IPS DF 6.9 (cell line): ENCODE measurements at regions not wholly inside any gene's neighbourhood (a gene's known extent, or its start where the extent isn't known, plus 50 kb on each side); places are given as distances from the start of the nearest gene placed in this dataset.

Source experiments
- DNase-seq: peaks from one replicate; pipeline ENCODE4 v3.0.0-alpha.2; 2013; ENCODE audit warnings: low read depth, low spot score
- H3K27ac ChIP-seq: one replicate; pipeline ENCODE4 v1.5.1; 2013; ENCODE audit warnings: low read length, control low read depth
- H3K27me3 ChIP-seq: 2 replicates; pipeline ENCODE4 v1.6.1; 2013; ENCODE audit warnings: mild to moderate bottlenecking, low read length; ENCODE audit not compliant: control insufficient read depth, insufficient read depth
- H3K36me3 ChIP-seq: 2 replicates; pipeline ENCODE4 v1.6.1; 2013; ENCODE audit warnings: low read length; ENCODE audit not compliant: control insufficient read depth, insufficient read depth
- H3K4me1 ChIP-seq: 2 replicates; pipeline ENCODE4 v1.6.1; 2013; ENCODE audit warnings: low read length; ENCODE audit not compliant: control insufficient read depth, insufficient read depth
- H3K4me3 ChIP-seq: 2 replicates; pipeline ENCODE4 v1.5.1; 2013; ENCODE audit warnings: mild to moderate bottlenecking, low read length
- H3K9me3 ChIP-seq: 2 replicates; pipeline ENCODE4 v1.6.1; 2013; ENCODE audit warnings: low read length, inconsistent platforms; ENCODE audit not compliant: control insufficient read depth, insufficient read depth
- WGBS: extraction: QIAGEN DNeasy Blood & Tissue Kit; methylation state at CpG from one replicate; pipeline ENCODE4 v1.1.7; 2013; ENCODE audit warnings: mixed read lengths, missing lambda C conversion rate; ENCODE audit not compliant: insufficient read length, insufficient coverage; 5-methylcytosine and 5-hydroxymethylcytosine counted together

DNA sequence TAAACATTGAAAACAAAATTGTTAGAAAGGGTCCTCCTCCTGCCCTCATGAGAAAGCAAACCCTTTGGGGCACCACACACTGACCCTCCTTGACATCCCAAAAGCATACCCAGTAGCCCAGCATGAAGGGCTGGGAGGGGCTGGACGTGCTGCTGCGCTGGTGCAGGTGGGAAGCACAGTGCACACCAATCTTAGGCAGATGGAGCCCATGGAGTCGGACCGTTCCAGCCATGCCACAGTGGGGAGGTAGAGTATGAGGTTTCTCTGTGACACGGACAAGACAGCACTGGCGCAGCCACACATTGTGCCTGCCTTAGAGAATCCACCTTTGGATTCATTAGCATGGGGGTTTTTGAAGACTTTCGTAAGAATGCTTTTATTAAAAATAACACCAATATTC lies 544.2 kb upstream of the FRG1 start:
- Histone ChIP-seq H3K4me1 (no peaks in the 10 kb centered on the region), H3K36me3 (no peaks in the 10 kb centered on the region), H3K27ac (no peak overlapping the region), H3K9me3 (peaks cover 1% of the 10 kb centered on the region), H3K27me3 (no peaks in the 10 kb centered on the region), H3K4me3 (no peak overlapping the region)
- DNase-seq, result no peak
- no CpG with 5 or more reads among the region's 7 CpGs for WGBS

DNA sequence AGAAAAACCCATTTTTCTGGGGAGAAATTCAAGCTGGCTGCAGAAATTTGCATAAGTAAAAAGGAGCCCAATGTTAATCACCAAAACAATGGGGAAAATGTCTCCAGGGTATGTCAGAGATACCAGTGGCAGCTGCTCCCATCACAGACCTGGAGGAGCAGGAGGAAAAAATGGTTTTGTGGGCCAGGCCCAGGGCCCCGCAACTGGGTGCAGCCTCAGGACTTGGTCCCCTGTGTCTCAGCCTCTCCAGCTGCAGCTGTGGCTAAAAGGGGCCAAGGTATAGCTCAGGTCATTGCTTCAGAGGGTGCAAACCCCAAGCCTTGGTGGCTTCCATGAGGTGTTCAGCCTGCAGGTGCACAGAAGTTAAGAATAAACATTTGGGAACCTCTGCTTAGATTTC lies 536.4 kb upstream of the FRG1 start:
- DNase-seq, result no peak
- no peaks in the 10 kb centered on the region; the same call in 1 of the 2 replicates for H3K9me3 ChIP-seq
- H3K27me3 ChIP-seq, result no peaks in the 10 kb centered on the region
- WGBS, result no CpG with 5 or more reads among the region's 1 CpG
- H3K4me1 ChIP-seq, result no peaks in the 10 kb centered on the region
- no peak overlapping the region for H3K4me3 ChIP-seq
- H3K36me3 ChIP-seq, result no peaks in the 10 kb centered on the region
- H3K27ac ChIP-seq, result no peak overlapping the region

DNA sequence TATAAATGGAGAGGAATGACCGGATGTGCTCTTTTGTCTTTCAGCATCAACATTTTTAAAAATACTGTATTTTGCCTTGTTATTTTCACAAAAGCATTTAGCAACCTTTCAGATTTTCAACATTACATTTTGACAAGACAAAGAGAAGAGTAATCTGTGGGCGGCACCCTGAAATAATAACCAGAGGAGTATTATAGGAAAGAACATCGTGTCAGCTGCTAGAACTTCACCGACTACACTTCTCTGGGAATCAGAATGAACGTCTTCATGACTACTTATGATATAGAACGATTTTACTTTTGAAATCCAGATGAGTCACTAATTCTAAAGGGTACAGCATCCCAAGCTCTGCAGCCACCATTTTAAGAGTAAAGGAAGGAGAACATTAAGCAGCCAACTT lies 531.5 kb upstream of the FRG1 start:
- H3K4me1 ChIP-seq, result no peaks in the 10 kb centered on the region
- H3K4me3 ChIP-seq, result no peak overlapping the region
- no CpG with 5 or more reads among the region's 6 CpGs for WGBS

DNA sequence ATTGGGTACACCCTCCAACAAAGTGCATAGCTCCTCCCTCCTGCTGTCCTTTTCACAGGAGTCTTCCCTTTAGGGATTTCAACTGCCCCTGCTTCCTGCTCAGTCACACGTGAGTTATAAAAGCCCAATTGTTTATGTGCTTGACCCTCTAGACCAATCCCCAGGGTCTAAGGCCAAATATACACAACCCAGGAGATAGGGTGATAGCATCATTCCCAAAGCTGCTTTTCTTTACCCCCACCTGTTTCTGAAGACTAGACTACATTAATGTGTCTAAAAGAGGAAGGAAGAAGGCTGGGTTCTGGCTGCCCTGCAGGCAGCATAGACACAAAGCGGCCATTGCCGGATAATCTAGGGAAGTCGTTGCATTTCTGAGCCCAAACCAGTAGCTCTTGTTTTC lies 526.7 kb upstream of the FRG1 start:
- Histone ChIP-seq H3K36me3 (no peaks in the 10 kb centered on the region), H3K27ac (no peak overlapping the region), H3K4me1 (no peaks in the 10 kb centered on the region), H3K4me3 (no peak overlapping the region), H3K27me3 (no peaks in the 10 kb centered on the region), H3K9me3 (peaks cover 4% of the 10 kb centered on the region; the same call in 1 of the 2 replicates)
- WGBS, result no CpG with 5 or more reads among the region's 4 CpGs
- DNase-seq, result no peak

More for the DNA sequence above, 531.5 kb upstream of the FRG1 start:
- no peak overlapping the region for H3K27ac ChIP-seq
- no peaks in the 10 kb centered on the region for H3K36me3 ChIP-seq
- H3K9me3 ChIP-seq, result peaks cover 1% of the 10 kb centered on the region; the same call in 1 of the 2 replicates
- DNase-seq, result no peak
- no peaks in the 10 kb centered on the region for H3K27me3 ChIP-seq

DNA sequence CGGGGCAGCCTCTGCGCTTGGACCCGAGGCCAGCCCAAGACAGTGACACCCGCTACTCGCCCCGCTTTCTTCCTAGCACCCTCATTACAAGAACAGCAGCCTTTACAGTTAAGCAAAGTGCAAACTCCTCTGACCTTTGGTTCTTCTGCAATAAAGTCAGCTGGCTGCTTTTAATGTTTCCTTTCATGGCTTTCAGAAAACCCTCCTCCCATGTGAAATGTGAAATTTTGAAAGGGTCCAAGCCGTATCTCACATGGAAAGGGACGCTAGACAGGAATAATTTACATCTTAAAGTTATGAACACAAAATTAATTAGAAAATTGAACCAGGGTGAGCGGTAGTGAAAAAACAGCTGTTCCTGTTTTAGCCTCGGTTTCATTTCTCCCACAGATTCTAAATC lies 520.1 kb upstream of the FRG1 start:
- WGBS, result no CpG with 5 or more reads among the region's 10 CpGs
- H3K27me3 ChIP-seq, result no peaks in the 10 kb centered on the region
- H3K27ac ChIP-seq, result no peak overlapping the region
- DNase-seq, result no peak
- no peaks in the 10 kb centered on the region for H3K36me3 ChIP-seq
- no peaks in the 10 kb centered on the region for H3K4me1 ChIP-seq
- no peak overlapping the region for H3K4me3 ChIP-seq
- H3K9me3 ChIP-seq, result peaks cover 4% of the 10 kb centered on the region

DNA sequence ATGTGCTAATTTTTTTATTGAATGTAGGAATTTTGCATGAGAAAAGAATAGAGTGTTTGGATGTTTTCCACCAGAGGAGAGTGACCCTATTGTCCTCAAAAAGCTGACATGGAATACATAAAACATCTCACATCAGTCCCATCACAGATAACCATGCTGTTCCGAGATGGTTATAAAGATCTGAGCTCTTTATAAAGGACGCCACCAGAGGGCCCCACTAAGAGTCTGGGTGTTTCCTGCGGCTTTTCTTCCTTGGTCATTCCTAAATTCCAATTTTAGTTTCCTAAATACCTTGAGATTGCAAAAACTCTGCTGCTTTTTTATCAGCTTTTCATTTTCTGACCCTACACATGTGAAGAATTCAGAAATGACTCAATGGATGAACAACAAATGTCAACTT lies 504.5 kb upstream of the FRG1 start:
- Histone ChIP-seq H3K27me3 (no peaks in the 10 kb centered on the region), H3K4me3 (no peak overlapping the region), H3K27ac (no peak overlapping the region), H3K36me3 (no peaks in the 10 kb centered on the region), H3K4me1 (no peaks in the 10 kb centered on the region), H3K9me3 (peaks cover 5% of the 10 kb centered on the region)
- no peak for DNase-seq
- no CpG with 5 or more reads among the region's 3 CpGs for WGBS

DNA sequence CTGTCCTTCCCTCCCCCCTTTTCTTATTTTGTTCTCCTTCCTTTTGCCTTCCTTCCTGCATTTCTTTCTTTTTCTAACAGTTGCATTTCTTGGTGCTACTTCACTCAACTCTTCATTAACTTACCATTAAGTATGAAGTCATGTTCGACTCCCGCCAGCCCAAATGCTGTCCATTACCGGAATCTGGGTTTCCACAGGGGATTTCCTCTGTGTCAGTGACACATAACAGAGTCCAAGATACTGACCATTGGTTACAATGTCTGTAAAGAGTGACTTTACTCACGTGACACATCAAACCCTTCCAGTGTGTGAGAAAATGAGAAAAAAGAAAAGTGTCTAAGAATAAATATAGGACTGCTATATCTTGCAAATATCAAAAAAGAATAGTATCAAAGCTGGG lies 500.0 kb upstream of the FRG1 start:
- DNase-seq, result no peak
- Histone ChIP-seq H3K4me1 (no peaks in the 10 kb centered on the region), H3K9me3 (no peaks in the 10 kb centered on the region; the same call in 1 of the 2 replicates), H3K27ac (no peak overlapping the region), H3K4me3 (no peak overlapping the region), H3K27me3 (no peaks in the 10 kb centered on the region), H3K36me3 (no peaks in the 10 kb centered on the region)
- no CpG with 5 or more reads among the region's 4 CpGs for WGBS

DNA sequence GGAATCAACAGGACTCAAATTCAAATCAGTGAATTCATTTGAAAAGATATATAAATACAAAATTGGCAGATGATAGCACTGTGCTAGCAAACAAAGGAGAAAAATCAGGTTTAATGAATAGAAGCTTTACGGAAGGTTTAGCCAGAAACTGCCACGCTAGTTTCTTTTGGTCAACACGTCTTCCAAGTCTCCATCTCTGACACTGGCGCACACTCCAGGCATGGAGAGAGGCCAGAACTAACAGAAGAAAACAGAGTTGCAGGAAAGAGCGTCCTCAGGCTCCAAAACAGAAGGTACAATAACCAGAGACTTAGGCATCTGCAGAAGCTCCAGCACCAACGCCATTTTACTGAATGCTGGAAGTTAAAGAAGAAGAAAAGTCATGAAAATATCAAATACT lies 497.3 kb upstream of the FRG1 start:
- H3K4me3 ChIP-seq, result no peak overlapping the region
- no peak for DNase-seq
- no CpG with 5 or more reads among the region's 6 CpGs for WGBS
- H3K36me3 ChIP-seq, result no peaks in the 10 kb centered on the region
- no peaks in the 10 kb centered on the region; the same call in 1 of the 2 replicates for H3K9me3 ChIP-seq
- no peak overlapping the region for H3K27ac ChIP-seq
- H3K4me1 ChIP-seq, result no peaks in the 10 kb centered on the region
- no peaks in the 10 kb centered on the region for H3K27me3 ChIP-seq

DNA sequence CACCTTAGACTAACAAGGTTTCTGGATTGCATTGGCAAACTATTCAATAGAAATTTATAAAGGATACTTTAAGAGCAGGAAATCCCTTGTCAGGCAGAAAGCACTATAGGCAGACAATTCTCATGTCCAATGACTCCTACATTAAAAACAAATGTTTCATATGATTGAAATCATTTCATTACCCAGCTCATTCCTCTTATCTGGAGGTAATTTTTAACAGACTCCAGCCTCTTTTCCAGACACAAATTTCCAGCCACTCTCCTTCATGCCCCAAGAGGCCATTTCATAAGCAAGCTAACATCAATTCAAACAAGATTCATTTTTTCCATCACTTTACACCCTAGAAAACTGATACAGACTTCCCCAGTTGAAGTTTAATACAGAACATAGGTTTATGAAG lies 495.1 kb upstream of the FRG1 start:
- Histone ChIP-seq H3K27ac (no peak overlapping the region), H3K36me3 (no peaks in the 10 kb centered on the region), H3K4me1 (no peaks in the 10 kb centered on the region), H3K9me3 (peaks cover 1% of the 10 kb centered on the region; the same call in 1 of the 2 replicates), H3K27me3 (no peaks in the 10 kb centered on the region), H3K4me3 (no peak overlapping the region)
- DNase-seq, result no peak

DNA sequence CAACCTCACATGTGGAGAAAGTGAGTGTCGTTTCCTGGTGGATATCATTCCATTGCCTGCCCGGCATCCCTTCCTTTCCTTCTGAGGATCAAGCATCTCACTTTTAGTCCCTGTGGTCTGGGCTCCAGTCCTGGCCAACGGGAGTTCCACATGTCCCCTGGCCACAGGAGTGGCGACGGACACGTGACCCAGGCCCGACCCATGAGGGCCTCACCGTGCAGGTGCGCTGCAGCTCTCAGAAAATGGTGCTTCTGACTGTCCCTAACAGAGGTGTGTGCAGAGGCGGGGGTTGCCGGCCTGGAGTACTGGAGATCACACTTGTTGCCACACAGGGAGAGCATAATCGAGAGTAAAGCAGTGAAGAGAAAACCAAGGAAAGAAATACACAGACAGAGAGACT lies 476.9 kb upstream of the FRG1 start:
- Histone ChIP-seq H3K9me3 (peaks cover 2% of the 10 kb centered on the region; the same call in 1 of the 2 replicates), H3K36me3 (no peaks in the 10 kb centered on the region), H3K27me3 (no peaks in the 10 kb centered on the region), H3K27ac (no peak overlapping the region), H3K4me1 (no peaks in the 10 kb centered on the region), H3K4me3 (no peak overlapping the region)
- no CpG with 5 or more reads among the region's 12 CpGs for WGBS
- no peak for DNase-seq

DNA sequence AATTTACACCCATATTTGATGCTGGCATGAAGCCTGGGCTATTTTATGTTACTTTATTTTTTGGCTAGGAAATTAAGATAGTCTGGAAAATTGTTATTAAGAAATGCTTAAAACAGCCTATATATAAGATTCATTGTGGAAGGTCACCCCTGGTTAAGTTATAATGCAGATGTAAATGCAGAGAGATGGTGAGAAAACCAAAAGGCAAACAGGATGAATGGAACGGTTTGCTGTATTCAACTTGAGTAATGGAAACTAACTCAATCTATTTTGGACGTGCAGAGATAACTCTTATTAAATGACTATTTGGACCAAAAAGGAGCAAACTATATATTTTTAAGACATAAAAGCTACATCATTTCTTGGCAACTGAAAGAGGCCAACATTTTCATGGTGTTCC lies 446.3 kb upstream of the FRG1 start:
- Histone ChIP-seq H3K9me3 (peaks cover 4% of the 10 kb centered on the region), H3K27me3 (no peaks in the 10 kb centered on the region), H3K4me3 (no peak overlapping the region), H3K4me1 (no peaks in the 10 kb centered on the region), H3K36me3 (no peaks in the 10 kb centered on the region; the same call in 1 of the 2 replicates), H3K27ac (no peak overlapping the region)
- WGBS, result no CpG with 5 or more reads among the region's 2 CpGs
- DNase-seq, result no peak
